HG02588 (cell line): ENCODE measurements at regions not wholly inside any gene's neighbourhood (a gene's known extent, or its start where the extent isn't known, plus 50 kb on each side); places are given as distances from the start of the nearest gene placed in this dataset.

Experiments used
- ATAC-seq: cut with Tn5 transposase; IDR thresholded peaks from one replicate; pipeline ENCODE4 v1.9.1; 2021; ENCODE audit warnings: mild to moderate bottlenecking, moderate library complexity; ENCODE audit not compliant: unreplicated experiment

GRCh38 chr15:67892559-67893377, 52.9 kb upstream of the RNU6-1 start:
- no peak for ATAC-seq

GRCh38 chr15:67895237-67895636, 55.4 kb upstream of the RNU6-1 start:
- ATAC-seq, result no peak

DNA sequence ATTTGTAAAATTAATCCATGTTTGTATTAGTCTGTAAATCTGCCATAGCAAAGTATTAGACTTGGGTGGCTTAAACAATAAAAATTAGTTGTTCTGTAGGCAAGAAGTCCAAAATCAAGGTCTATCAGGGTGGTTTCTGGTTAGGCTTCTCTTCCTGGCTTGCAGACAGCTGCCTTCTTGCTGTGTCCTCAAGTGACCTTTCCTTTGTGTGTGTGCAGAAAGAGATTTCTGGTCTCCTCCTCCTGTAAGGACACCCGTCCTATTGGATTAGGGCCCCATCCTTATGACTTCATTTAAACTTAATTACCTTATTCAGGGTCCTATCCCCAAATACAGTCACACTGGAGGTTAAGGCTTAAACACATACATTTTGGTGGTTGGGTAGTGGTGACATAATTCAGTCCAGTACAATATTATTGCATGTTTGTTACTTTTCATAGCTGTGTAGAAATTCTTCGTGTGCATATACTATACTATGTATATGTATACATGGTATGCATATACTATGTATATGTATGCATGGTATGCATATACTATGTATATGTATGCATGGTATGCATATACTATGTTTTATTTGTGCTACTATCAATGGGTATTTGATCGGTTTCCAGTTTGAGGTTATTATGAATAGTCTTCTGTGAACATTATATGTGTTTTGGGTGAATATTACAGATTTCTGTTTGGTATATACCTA, 57.9 kb upstream of the RNU6-1 start:
- ATAC-seq, result no peak

GRCh38 chr15:67899596-67900283, 59.9 kb upstream of the RNU6-1 start:
- ATAC-seq, result no peak

GRCh38 chr15:67900621-67901147, 60.8 kb upstream of the RNU6-1 start:
- ATAC-seq, result no peak

DNA sequence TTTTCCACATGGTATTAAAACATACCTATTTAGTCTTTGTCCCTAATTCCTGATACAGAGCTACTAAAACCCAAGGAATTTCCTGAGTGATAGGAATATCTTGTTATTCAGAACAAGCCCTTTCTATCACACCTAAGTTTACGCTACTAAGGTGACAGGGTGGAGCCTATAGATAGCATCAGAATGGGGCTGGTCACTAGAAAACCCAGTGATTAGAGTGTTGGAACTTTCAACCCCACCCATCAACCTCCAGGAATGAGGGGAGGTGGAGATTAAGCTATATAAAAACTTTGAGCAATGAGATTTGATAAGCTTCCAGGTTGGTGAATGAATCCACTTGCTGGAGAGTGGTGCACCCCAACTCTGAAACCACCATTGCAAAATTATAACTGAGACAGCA, 62.1 kb upstream of the RNU6-1 start:
- ATAC-seq, result no peak

GRCh38 chr15:67902579-67903009, 62.7 kb upstream of the RNU6-1 start:
- ATAC-seq, result no peak

GRCh38 chr15:67903708-67904107, 63.9 kb upstream of the RNU6-1 start:
- no peak for ATAC-seq

DNA sequence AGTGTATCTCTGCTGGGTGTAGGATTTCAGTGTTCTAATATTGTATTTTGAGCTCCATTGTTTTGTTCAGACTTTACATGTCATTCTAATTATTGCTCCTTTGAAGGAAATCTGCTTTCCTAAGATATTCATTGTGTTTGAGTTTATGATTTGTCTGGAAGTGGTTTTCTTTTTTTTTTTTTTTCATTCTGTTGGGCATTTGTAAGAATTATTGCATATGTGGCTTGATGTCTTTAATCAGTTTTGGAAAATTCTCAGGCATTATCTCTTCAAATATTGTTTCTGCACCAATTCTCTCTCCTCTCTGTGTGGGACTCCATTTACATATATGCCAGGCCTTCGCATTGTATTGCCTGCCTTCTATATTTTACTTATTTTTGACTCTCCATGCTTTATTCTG, 65.8 kb upstream of the RNU6-1 start:
- ATAC-seq, result no peak

GRCh38 chr15:67906382-67906781, 66.5 kb upstream of the RNU6-1 start:
- no peak for ATAC-seq

DNA sequence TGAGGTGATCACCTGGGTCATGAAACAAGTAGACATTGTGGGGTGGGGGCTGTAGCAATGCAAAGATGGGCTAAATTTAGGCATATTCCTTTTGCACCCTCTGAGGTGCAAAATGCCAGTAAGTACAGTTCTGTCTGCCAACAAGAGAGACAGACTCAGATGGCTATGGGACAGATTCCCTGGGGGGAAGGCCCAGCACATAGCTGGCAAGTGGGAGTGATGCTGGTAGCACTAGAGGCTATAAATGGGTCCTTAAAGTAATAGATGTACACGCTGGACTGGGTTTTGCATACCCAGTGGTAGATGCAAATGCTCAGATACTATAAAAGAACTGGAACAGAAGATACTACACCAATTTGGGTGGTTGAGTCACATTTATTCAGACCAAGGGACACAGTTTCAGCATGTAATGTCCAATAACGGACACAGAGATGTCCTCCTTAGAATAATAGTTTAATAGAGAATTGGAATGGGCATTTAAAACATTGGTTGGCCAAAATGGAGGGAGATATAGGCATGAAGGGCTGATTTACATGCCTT, 67.4 kb upstream of the RNU6-1 start:
- no peak for ATAC-seq

DNA sequence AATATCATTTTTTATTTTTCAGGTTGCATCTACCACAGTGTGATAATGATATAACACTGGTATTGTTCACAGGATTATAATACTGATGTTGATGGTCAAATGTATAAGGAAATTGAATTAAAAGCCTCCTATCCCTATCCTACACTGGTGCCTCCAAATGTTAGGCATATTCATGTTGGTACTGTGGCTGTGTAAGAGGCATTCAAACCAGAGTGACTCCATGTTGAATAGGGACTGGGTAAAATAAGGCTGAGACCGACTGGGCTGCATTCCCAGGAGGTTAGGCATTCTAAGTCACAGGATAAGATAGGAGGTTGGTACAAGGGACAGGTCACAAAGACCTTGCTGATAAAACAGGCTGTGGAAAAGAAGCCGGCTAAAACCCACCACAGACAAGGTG, 68.9 kb upstream of the RNU6-1 start:
- no peak for ATAC-seq

DNA sequence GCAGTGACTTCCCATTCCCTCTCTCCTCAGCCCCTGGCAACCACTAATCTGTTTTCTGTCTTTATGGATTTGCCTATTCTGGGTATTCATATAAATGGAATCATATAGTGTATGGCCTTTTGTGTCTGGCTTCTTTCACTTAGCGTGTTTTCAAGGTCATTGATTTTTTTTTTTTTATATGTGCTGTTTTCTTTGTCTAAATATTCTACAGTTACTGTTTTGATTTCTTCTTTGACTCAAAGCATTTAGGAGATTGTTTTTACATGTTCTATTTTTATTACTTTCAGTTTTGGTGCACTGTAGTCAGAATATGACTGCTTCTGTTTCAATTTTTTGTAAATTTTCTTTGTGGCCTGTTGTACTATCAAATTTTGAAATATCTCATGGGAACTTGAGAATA, 71.9 kb upstream of the RNU6-1 start:
- ATAC-seq, result peak; percentile 42

DNA sequence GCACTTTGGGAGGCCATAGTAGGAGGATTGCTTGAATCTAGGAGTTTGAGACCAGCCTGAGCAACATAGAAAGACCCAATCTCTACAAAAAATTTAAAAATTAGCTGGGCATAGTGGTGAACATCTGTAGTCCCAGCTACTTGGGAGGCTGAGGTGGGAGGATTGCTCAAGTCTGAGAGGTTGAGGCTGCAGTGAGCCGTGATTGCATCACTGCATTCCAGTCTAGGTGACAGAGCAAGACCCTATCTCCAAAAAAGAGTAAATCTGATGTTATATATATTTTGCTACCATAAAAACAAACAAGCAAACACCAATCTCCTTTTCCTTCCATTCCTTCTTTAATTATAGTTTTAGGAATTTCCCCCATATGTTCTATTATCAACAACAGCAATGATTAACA, 74.2 kb upstream of the RNU6-1 start:
- no peak for ATAC-seq

- ATAC-seq, result no peak
These were observed 75.0 kb upstream of the RNU6-1 start for GRCh38 chr15:67914537-67915460.

GRCh38 chr15:67915461-67916374, 75.9 kb upstream of the RNU6-1 start:
- no peak for ATAC-seq

DNA sequence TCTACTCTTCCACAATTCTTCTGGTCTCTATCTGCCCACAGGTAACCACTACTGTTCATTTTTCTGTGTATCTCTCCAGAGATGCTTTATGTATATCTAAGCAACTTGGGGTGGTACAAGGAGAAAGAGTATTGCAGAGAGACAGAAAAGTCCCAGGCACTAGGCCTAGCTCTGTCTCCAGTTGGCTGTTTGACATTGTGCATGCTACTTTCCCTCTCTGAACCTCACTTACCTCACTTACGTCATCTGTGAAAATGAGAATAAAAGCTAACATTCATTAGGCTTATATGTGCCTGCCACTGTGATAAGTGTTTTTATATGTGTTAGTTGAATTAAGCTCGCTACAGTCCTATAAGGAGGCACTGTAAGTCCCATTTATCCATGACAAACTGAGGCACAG, 76.7 kb upstream of the RNU6-1 start:
- no peak for ATAC-seq

GRCh38 chr15:67917037-67917436, 77.2 kb upstream of the RNU6-1 start:
- no peak for ATAC-seq

DNA sequence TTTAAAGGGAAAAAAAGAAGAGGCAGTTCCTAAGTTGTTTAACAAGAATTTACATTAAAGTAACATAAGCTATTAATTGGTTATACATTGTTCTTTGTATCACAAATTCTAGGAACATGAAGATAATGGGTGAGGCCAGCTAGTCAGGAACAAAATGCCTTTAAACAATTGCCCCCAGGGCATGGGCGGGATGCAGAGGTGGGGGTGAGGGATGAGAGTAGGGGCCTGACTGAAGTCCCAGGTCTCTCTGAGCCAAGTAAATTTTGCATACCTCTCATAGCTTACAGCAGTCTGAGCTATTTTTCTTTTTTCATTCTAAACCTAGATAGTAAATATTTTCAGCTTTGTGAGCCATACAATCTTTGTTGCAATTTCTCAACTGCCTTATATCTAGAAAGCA, 77.8 kb upstream of the RNU6-1 start:
- ATAC-seq, result no peak
